ENCODE measurements at regions not wholly inside any gene's neighbourhood (a gene's known extent, or its start where the extent isn't known, plus 50 kb on each side); places are given as distances from the start of the nearest gene placed in this dataset.

GRCh38 chr14:28467611-28468010 is 299.0 kb upstream of the FOXG1 start:
- H3K4me3 ChIP-seq (ENCODE audit: low read depth, low read length): no peak overlapping the region
- TF ChIP-seq, protein P1, sequence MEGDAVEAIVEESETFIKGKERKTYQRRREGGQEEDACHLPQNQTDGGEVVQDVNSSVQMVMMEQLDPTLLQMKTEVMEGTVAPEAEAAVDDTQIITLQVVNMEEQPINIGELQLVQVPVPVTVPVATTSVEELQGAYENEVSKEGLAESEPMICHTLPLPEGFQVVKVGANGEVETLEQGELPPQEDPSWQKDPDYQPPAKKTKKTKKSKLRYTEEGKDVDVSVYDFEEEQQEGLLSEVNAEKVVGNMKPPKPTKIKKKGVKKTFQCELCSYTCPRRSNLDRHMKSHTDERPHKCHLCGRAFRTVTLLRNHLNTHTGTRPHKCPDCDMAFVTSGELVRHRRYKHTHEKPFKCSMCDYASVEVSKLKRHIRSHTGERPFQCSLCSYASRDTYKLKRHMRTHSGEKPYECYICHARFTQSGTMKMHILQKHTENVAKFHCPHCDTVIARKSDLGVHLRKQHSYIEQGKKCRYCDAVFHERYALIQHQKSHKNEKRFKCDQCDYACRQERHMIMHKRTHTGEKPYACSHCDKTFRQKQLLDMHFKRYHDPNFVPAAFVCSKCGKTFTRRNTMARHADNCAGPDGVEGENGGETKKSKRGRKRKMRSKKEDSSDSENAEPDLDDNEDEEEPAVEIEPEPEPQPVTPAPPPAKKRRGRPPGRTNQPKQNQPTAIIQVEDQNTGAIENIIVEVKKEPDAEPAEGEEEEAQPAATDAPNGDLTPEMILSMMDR (IDR thresholded peaks at IDR 0.05; ENCODE audit: borderline replicate concordance, insufficient read depth, low read depth, low read length): no peak

GRCh38 chr14:28468191-28469151 is 298.1 kb upstream of the FOXG1 start:
- TF ChIP-seq, protein P1 (IDR thresholded peaks at IDR 0.05; ENCODE audit: borderline replicate concordance, insufficient read depth, low read depth, low read length): no peak

GRCh38 chr14:28482251-28483040 is 284.1 kb upstream of the FOXG1 start:
- TF ChIP-seq, protein P1 (IDR thresholded peaks at IDR 0.05; ENCODE audit: borderline replicate concordance, insufficient read depth, low read depth, low read length): no peak
- no peak overlapping the region for H3K4me3 ChIP-seq (ENCODE audit: low read depth, low read length)

More at GRCh38 chr14:28468191-28469151, 298.1 kb upstream of the FOXG1 start:
- H3K4me3 ChIP-seq (ENCODE audit: low read depth, low read length): no peak overlapping the region

DNA sequence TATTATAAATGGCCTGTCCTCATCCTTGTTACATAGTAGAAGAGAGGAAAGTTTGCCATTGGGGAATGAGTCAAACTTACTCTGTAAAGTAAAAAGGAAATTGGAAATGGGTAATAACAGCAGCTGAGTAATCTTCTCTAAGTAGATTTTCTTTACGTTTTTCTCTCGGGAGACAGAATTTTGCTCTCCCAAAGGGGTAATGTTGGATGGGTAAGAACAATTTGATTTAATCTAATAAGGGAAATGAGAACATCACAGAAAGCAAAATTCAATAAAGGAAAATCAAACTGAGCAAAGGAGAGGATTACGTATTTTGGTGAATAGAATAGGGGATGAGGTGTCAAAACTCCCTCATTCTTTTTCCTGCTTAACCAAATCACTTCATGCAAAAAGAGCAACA is 283.1 kb upstream of the FOXG1 start:
- TF ChIP-seq, protein P1 (IDR thresholded peaks at IDR 0.05; ENCODE audit: borderline replicate concordance, insufficient read depth, low read depth, low read length): no peak
- H3K4me3 ChIP-seq (ENCODE audit: low read depth, low read length): no peak overlapping the region

DNA sequence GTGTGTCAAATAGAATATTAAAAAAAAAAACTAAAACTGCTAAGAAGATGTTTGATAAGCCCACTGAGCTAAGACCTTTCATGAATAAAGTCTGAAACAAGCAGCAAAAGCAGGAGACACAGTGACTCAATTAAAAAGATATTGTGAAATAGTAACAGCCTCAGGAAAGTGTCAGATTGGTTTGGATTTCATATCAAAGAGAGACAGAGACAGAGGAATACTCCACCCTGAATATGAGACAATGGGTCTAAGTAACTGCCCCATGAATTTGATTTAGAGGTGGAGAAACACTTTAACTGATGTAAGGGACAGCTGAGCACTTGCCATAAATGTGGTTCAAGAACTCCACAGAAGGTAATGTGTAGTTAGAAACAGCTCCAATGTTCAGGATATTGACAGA is 277.9 kb upstream of the FOXG1 start:
- H3K4me3 ChIP-seq (ENCODE audit: low read depth, low read length): no peak overlapping the region
- TF ChIP-seq, protein P1 (IDR thresholded peaks at IDR 0.05; ENCODE audit: borderline replicate concordance, insufficient read depth, low read depth, low read length): no peak

DNA sequence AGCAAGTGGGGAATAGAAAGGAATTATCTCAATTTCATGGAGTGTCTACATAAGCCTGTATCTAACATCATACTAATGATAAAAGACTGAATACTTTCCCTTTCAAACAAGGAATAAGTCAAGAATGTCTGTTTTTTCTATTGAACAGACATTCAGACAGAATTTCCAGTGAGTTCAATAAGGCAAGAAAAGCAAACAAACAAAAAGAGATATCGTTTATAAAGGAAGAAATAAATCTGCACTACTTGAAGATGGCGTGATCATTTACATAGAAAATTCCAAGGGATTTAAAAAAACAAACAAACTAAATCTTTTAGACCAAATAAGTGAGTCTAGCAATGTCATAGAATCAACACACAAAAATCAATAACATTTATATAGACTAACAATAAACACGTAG is 273.1 kb upstream of the FOXG1 start:
- no peak overlapping the region for H3K4me3 ChIP-seq (ENCODE audit: low read depth, low read length)
- TF ChIP-seq, protein P1 (IDR thresholded peaks at IDR 0.05; ENCODE audit: borderline replicate concordance, insufficient read depth, low read depth, low read length): no peak

Measured in GM12875 (cell line).